ENCODE measurements at regions not wholly inside any gene's neighbourhood (a gene's known extent, or its start where the extent isn't known, plus 50 kb on each side); places are given as distances from the start of the nearest gene placed in this dataset.

DNA sequence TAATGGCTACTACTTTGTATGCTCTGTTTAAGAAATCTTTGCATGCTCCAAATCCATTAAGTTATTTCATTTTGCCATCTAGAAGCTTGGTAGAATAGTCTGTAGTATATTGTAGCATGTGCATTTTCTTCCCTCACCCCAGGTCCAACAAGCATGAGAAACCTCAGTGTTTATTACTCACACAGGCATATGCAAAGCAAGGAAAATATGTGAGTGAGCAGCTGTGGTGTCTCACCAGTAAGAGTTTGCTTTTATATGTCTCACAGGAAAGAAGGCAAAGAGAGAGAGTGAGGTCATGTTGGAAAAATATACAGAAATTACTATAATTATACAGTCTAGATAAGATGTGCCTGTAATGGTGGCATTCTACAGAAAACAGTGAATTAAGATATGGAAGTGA lies 312.5 kb downstream of the C3orf38 start:
- TF ChIP-seq EZH2 (IDR thresholded peaks at IDR 0.05) (no peak), POLR2AphosphoS5 (IDR thresholded peaks at IDR 0.05; ENCODE audit: borderline replicate concordance, low read depth, low read length) (no peak), FOXP2 (optimal IDR thresholded peaks at IDR 0.05; ENCODE audit: control extremely low read depth, extremely low read length, insufficient read depth) (no peak)

Data from SK-N-MC (cell line).